ENCODE measurements at regions not wholly inside any gene's neighbourhood (a gene's known extent, or its start where the extent isn't known, plus 50 kb on each side); places are given as distances from the start of the nearest gene placed in this dataset.

DNA sequence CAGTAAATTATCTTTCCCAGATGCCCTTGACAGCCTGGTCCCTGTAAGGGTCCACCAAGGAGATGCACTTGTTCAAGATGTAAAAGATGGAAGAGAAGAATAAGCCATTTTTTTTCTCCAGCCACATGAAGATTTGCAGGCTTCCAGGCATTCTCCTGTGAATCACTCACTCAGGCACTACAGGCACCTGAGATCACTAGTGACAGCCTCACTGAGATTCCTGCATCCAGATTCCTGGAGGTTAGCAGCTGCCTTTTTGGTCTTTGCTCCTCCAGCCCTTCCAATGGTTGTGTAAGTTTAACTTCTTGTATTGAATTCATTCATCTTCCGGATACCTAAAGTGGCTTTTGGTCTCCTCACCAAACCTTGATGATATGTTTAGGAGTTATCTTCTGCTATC is 630.2 kb upstream of the CADM1 start:
- Histone ChIP-seq H2AFZ (ENCODE audit: low read length) (no peak overlapping the region), H3K79me2 (ENCODE audit: insufficient read depth, low read length) (no peaks in the 10 kb centered on the region), H3K27ac (ENCODE audit: extremely low read length, insufficient read depth, low read length) (no peak overlapping the region), H3K36me3 (replicated peaks in 1 of 2; ENCODE audit: control insufficient read depth in 1 of 2, insufficient read depth in 2 of 2, low read length in 2 of 2) (no peaks in the 10 kb centered on the region), H3K4me2 (ENCODE audit: low read depth, low read length) (no peak overlapping the region), H3K9ac (ENCODE audit: insufficient read depth, low read depth, low read length) (no peak overlapping the region), H3K4me3 (replicated peaks in 1 of 3; ENCODE audit: insufficient read depth in 1 of 3, low read depth in 2 of 3, low read length in 3 of 3) (no peak overlapping the region), H3K9me3 (ENCODE audit: low read length) (no peaks in the 10 kb centered on the region), H3K27me3 (ENCODE audit: control insufficient read depth in 1 of 2, insufficient read depth in 2 of 2, low read length in 2 of 2) (peaks cover 1 to 17% of the 10 kb centered on the region in 2 experiments; a peak in 4 of 5 replicates), H3K4me1 (ENCODE audit: insufficient read depth, low read length) (no peaks in the 10 kb centered on the region), H4K20me1 (ENCODE audit: insufficient read depth, low read length) (no peaks in the 10 kb centered on the region)
- POLR2A ChIA-PET, result no interaction called here
- CTCF ChIA-PET (ENCODE audit: low intra/inter-chr PET ratio, low total read pairs), result no interaction called here
- intact Hi-C loops (cut with micrococcal nuclease; ENCODE audit: unreplicated experiment), result no loop called here
- ATAC-seq (no peak), DNase-seq (ENCODE audit: low spot score) (no peak), FAIRE-seq (no peak)
- in situ Hi-C loops (cut with HindIII; ENCODE audit: extremely low pct_ligation_motif_present, low pct_unique_long_range_greater_than_20kb), result no loop called here
- BruUV-seq (replicated peaks), result no TSS peak
- 83% methylated on average over 1 of the region's 1 CpG for WGBS (ENCODE audit: low lambda C conversion rate)
- TF ChIP-seq SRF (IDR thresholded peaks at IDR 0.05; ENCODE audit: low read depth, low read length) (no peak), TEAD2 (CRISPR knock-in tag; IDR thresholded peaks at IDR 0.05) (no peak), ZNF772 (CRISPR knock-in tag; IDR thresholded peaks at IDR 0.05) (no peak), ZNF317 (CRISPR knock-in tag; IDR thresholded peaks at IDR 0.05) (no peak), ZNF720 (CRISPR knock-in tag; IDR thresholded peaks at IDR 0.05) (no peak), ZSCAN20 (CRISPR knock-in tag; IDR thresholded peaks at IDR 0.05; ENCODE audit: borderline replicate concordance) (no peak), GATA4 (IDR thresholded peaks at IDR 0.05; ENCODE audit: borderline replicate concordance, low read depth) (no peak), ZNF33A (CRISPR knock-in tag; IDR thresholded peaks at IDR 0.05; ENCODE audit: borderline replicate concordance) (no peak), ZNF326 (CRISPR knock-in tag; IDR thresholded peaks at IDR 0.05; ENCODE audit: borderline replicate concordance) (no peak), MYC (CRISPR knock-in tag; IDR thresholded peaks at IDR 0.05; ENCODE audit: borderline replicate concordance) (no peak)

GRCh38 chr11:116132273-116132978 is 628.2 kb upstream of the CADM1 start:
- ChIA-PET CTCF (ENCODE audit: low intra/inter-chr PET ratio, low total read pairs) (no interaction called here), POLR2A (no interaction called here)
- Histone ChIP-seq H2AFZ (ENCODE audit: low read length) (no peak overlapping the region), H3K36me3 (replicated peaks in 1 of 2; ENCODE audit: control insufficient read depth in 1 of 2, insufficient read depth in 2 of 2, low read length in 2 of 2) (no peaks in the 10 kb centered on the region), H3K9me3 (ENCODE audit: low read length) (no peaks in the 10 kb centered on the region), H3K4me2 (ENCODE audit: low read depth, low read length) (no peak overlapping the region), H3K4me1 (ENCODE audit: insufficient read depth, low read length) (no peaks in the 10 kb centered on the region), H3K4me3 (replicated peaks in 1 of 3; ENCODE audit: insufficient read depth in 1 of 3, low read depth in 2 of 3, low read length in 3 of 3) (no peak overlapping the region), H4K20me1 (ENCODE audit: insufficient read depth, low read length) (no peaks in the 10 kb centered on the region), H3K27me3 (ENCODE audit: control insufficient read depth in 1 of 2, insufficient read depth in 2 of 2, low read length in 2 of 2) (peaks cover 1 to 10% of the 10 kb centered on the region in 2 experiments; a peak in 3 of 5 replicates), H3K79me2 (ENCODE audit: insufficient read depth, low read length) (no peaks in the 10 kb centered on the region), H3K27ac (ENCODE audit: extremely low read length, insufficient read depth, low read length) (no peak overlapping the region), H3K9ac (ENCODE audit: insufficient read depth, low read depth, low read length) (no peak overlapping the region)
- ATAC-seq (no peak), FAIRE-seq (no peak), DNase-seq (ENCODE audit: low spot score) (no peak)
- intact Hi-C loops (cut with micrococcal nuclease; ENCODE audit: unreplicated experiment), result no loop called here
- in situ Hi-C loops (cut with HindIII; ENCODE audit: extremely low pct_ligation_motif_present, low pct_unique_long_range_greater_than_20kb), result no loop called here
- 34% methylated on average over 9 of the region's 14 CpGs for WGBS (ENCODE audit: low lambda C conversion rate)
- BruUV-seq (replicated peaks), result no TSS peak
- TF ChIP-seq, protein P1, sequence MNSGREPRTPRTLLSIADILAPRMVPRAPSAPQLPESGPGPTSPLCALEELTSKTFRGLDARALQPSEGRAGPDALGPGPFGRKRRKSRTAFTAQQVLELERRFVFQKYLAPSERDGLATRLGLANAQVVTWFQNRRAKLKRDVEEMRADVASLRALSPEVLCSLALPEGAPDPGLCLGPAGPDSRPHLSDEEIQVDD (CRISPR knock-in tag; IDR thresholded peaks at IDR 0.05; ENCODE audit: borderline replicate concordance), result no peak
- TF ChIP-seq EEA1 (CRISPR knock-in tag; IDR thresholded peaks at IDR 0.05; ENCODE audit: borderline replicate concordance) (no peak), ZNF781 (CRISPR knock-in tag; IDR thresholded peaks at IDR 0.05; ENCODE audit: borderline replicate concordance, not compliant biosample characterization) (no peak), NFATC3 (CRISPR knock-in tag; IDR thresholded peaks at IDR 0.05) (no peak), SMARCE1 (IDR thresholded peaks at IDR 0.05; ENCODE audit: borderline replicate concordance) (no peak), ZC3H13 (CRISPR knock-in tag; IDR thresholded peaks at IDR 0.05) (no peak), ZNF143 (CRISPR knock-in tag; IDR thresholded peaks at IDR 0.05) (no peak), MEIS1 (CRISPR knock-in tag; IDR thresholded peaks at IDR 0.05; ENCODE audit: borderline replicate concordance) (no peak)
- TF ChIP-seq, protein P2, sequence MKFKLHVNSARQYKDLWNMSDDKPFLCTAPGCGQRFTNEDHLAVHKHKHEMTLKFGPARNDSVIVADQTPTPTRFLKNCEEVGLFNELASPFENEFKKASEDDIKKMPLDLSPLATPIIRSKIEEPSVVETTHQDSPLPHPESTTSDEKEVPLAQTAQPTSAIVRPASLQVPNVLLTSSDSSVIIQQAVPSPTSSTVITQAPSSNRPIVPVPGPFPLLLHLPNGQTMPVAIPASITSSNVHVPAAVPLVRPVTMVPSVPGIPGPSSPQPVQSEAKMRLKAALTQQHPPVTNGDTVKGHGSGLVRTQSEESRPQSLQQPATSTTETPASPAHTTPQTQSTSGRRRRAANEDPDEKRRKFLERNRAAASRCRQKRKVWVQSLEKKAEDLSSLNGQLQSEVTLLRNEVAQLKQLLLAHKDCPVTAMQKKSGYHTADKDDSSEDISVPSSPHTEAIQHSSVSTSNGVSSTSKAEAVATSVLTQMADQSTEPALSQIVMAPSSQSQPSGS (CRISPR knock-in tag; IDR thresholded peaks at IDR 0.05), result no peak

Data from HepG2 (cell line).